ENCODE measurements at regions not wholly inside any gene's neighbourhood (a gene's known extent, or its start where the extent isn't known, plus 50 kb on each side); places are given as distances from the start of the nearest gene placed in this dataset.

GRCh38 chr17:71127416-71127815 is 958.1 kb downstream of the KCNJ2 start:
- TF ChIP-seq CTCF (IDR thresholded peaks at IDR 0.05; ENCODE audit: unreplicated experiment), result no peak
- H3K4me1 Mint-ChIP-seq (ENCODE audit: low read depth, unreplicated experiment), result no peaks in the 10 kb centered on the region
- H3K36me3 Mint-ChIP-seq (ENCODE audit: insufficient read depth, unreplicated experiment), result no peaks in the 10 kb centered on the region
- CTCF ChIA-PET, result no interaction called here
- H3K27ac Mint-ChIP-seq (ENCODE audit: unreplicated experiment), result no peak overlapping the region
- no peaks in the 10 kb centered on the region for H3K27me3 Mint-ChIP-seq (ENCODE audit: unreplicated experiment)
- DNase-seq, result no peak
- intact Hi-C loops (cut with micrococcal nuclease; ENCODE audit: unreplicated experiment), result no loop called here
- H3K9me3 Mint-ChIP-seq (ENCODE audit: low read depth, unreplicated experiment), result no peaks in the 10 kb centered on the region
- H3K4me3 Mint-ChIP-seq (ENCODE audit: low read depth, unreplicated experiment), result no peak overlapping the region
- no TSS peak for BruUV-seq (replicated peaks)

GRCh38 chr17:71142333-71142732 is 973.0 kb downstream of the KCNJ2 start:
- H3K27ac Mint-ChIP-seq (ENCODE audit: unreplicated experiment), result no peak overlapping the region

GRCh38 chr17:71145486-71145885 is 975.3 kb upstream of the SOX9 start:
- CTCF ChIA-PET, result no interaction called here
- intact Hi-C loops (cut with micrococcal nuclease; ENCODE audit: unreplicated experiment), result no loop called here
- BruUV-seq (replicated peaks), result no TSS peak
- Mint-ChIP-seq H3K9me3 (ENCODE audit: low read depth, unreplicated experiment) (no peaks in the 10 kb centered on the region), H3K36me3 (ENCODE audit: insufficient read depth, unreplicated experiment) (no peaks in the 10 kb centered on the region), H3K27ac (ENCODE audit: unreplicated experiment) (no peak overlapping the region), H3K4me1 (ENCODE audit: low read depth, unreplicated experiment) (no peaks in the 10 kb centered on the region), H3K27me3 (ENCODE audit: unreplicated experiment) (peaks cover 11% of the 10 kb centered on the region), H3K4me3 (ENCODE audit: low read depth, unreplicated experiment) (no peak overlapping the region)
- DNase-seq, result no peak
- TF ChIP-seq CTCF (IDR thresholded peaks at IDR 0.05; ENCODE audit: unreplicated experiment), result no peak

More at GRCh38 chr17:71142333-71142732, 973.0 kb downstream of the KCNJ2 start:
- no peak overlapping the region for H3K4me3 Mint-ChIP-seq (ENCODE audit: low read depth, unreplicated experiment)
- CTCF ChIA-PET, result interaction anchor here (0.7 kb wide), 1 partner anchor 19 kb away, joined by 3 read pairs; no protein-coding TSS in a partner anchor
- H3K4me1 Mint-ChIP-seq (ENCODE audit: low read depth, unreplicated experiment), result no peaks in the 10 kb centered on the region
- intact Hi-C loops (cut with micrococcal nuclease; ENCODE audit: unreplicated experiment), result no loop called here
- DNase-seq, result no peak
- H3K9me3 Mint-ChIP-seq (ENCODE audit: low read depth, unreplicated experiment), result no peaks in the 10 kb centered on the region
- TF ChIP-seq CTCF (IDR thresholded peaks at IDR 0.05; ENCODE audit: unreplicated experiment), result no peak
- no peaks in the 10 kb centered on the region for H3K36me3 Mint-ChIP-seq (ENCODE audit: insufficient read depth, unreplicated experiment)
- H3K27me3 Mint-ChIP-seq (ENCODE audit: unreplicated experiment), result peaks cover 11% of the 10 kb centered on the region
- no TSS peak for BruUV-seq (replicated peaks)

GRCh38 chr17:71147906-71148305 is 972.9 kb upstream of the SOX9 start:
- no peak for DNase-seq
- H3K4me3 Mint-ChIP-seq (ENCODE audit: low read depth, unreplicated experiment), result no peak overlapping the region
- H3K27ac Mint-ChIP-seq (ENCODE audit: unreplicated experiment), result no peak overlapping the region
- TF ChIP-seq CTCF (IDR thresholded peaks at IDR 0.05; ENCODE audit: unreplicated experiment), result no peak
- no peaks in the 10 kb centered on the region for H3K4me1 Mint-ChIP-seq (ENCODE audit: low read depth, unreplicated experiment)
- intact Hi-C loops (cut with micrococcal nuclease; ENCODE audit: unreplicated experiment), result no loop called here
- CTCF ChIA-PET, result interaction anchor here (0.6 kb wide), 1 partner anchor 700 kb away, joined by 7 read pairs; no protein-coding TSS in a partner anchor
- no TSS peak for BruUV-seq (replicated peaks)
- H3K27me3 Mint-ChIP-seq (ENCODE audit: unreplicated experiment), result peaks cover 11% of the 10 kb centered on the region
- no peaks in the 10 kb centered on the region for H3K36me3 Mint-ChIP-seq (ENCODE audit: insufficient read depth, unreplicated experiment)
- H3K9me3 Mint-ChIP-seq (ENCODE audit: low read depth, unreplicated experiment), result no peaks in the 10 kb centered on the region
